ENCODE measurements at regions not wholly inside any gene's neighbourhood (a gene's known extent, or its start where the extent isn't known, plus 50 kb on each side); places are given as distances from the start of the nearest gene placed in this dataset.

GRCh38 chr3:145754605-145755289 is 406.2 kb downstream of the PLOD2 start:
- Histone ChIP-seq H3K9ac (ENCODE audit: control insufficient read depth, extremely low read depth, insufficient read depth, low read length) (no peak overlapping the region), H3K27me3 (ENCODE audit: control insufficient read depth, extremely low read depth, insufficient read depth, low read length) (no peaks in the 10 kb centered on the region), H3K4me2 (ENCODE audit: control insufficient read depth, extremely low read depth, insufficient read depth, low read depth, low read length) (no peak overlapping the region), H3K4me1 (ENCODE audit: control insufficient read depth, extremely low read depth, insufficient read depth, low read length) (no peaks in the 10 kb centered on the region), H3K79me2 (ENCODE audit: control insufficient read depth, insufficient read depth, low read length) (no peaks in the 10 kb centered on the region), H3K9me3 (ENCODE audit: control insufficient read depth, low read depth, low read length) (no peaks in the 10 kb centered on the region), H4K20me1 (ENCODE audit: control insufficient read depth, extremely low read depth, insufficient read depth, low read length) (no peaks in the 10 kb centered on the region), H3K36me3 (ENCODE audit: control insufficient read depth in 2 of 2, extremely low read depth in 1 of 2, insufficient read depth in 2 of 2, low read length in 2 of 2) (no peaks in the 10 kb centered on the region), H2AFZ (ENCODE audit: control insufficient read depth, low read length) (no peak overlapping the region), H3K9me1 (ENCODE audit: control insufficient read depth, extremely low read depth, insufficient read depth, low read length) (no peaks in the 10 kb centered on the region), H3K4me3 (ENCODE audit: control insufficient read depth in 2 of 3, extremely low read depth in 1 of 3, insufficient read depth in 2 of 3, low read depth in 1 of 3, low read length in 3 of 3) (no peak overlapping the region), H3K27ac (ENCODE audit: control insufficient read depth, insufficient read depth, low read length) (no peak overlapping the region)
- no peak for TF ChIP-seq EZH2 (IDR thresholded peaks at IDR 0.05; ENCODE audit: low read length)
- no peak for TF ChIP-seq CTCF (optimal IDR thresholded peaks at IDR 0.05 in 1 of 3, IDR thresholded peaks at IDR 0.05 in 1 of 3, conservative IDR thresholded peaks at IDR 0.05 in 1 of 3; ENCODE audit: extremely low read depth in 1 of 3, insufficient read depth in 2 of 3, low read length in 3 of 3)
- DNase-seq (ENCODE audit: low read depth, low spot score): no peak
- FAIRE-seq: no peak
- dilution Hi-C loops (cut with MboI; ENCODE audit: extremely low pct_ligation_motif_present, low sequenced_read_pairs): no loop called here

- Histone ChIP-seq H3K36me3 (ENCODE audit: control insufficient read depth in 2 of 2, extremely low read depth in 1 of 2, insufficient read depth in 2 of 2, low read length in 2 of 2) (no peaks in the 10 kb centered on the region), H3K4me1 (ENCODE audit: control insufficient read depth, extremely low read depth, insufficient read depth, low read length) (no peaks in the 10 kb centered on the region), H3K4me2 (ENCODE audit: control insufficient read depth, extremely low read depth, insufficient read depth, low read depth, low read length) (no peak overlapping the region), H3K79me2 (ENCODE audit: control insufficient read depth, insufficient read depth, low read length) (no peaks in the 10 kb centered on the region), H3K9ac (ENCODE audit: control insufficient read depth, extremely low read depth, insufficient read depth, low read length) (no peak overlapping the region), H3K9me1 (ENCODE audit: control insufficient read depth, extremely low read depth, insufficient read depth, low read length) (no peaks in the 10 kb centered on the region), H3K4me3 (ENCODE audit: control insufficient read depth in 2 of 3, extremely low read depth in 1 of 3, insufficient read depth in 2 of 3, low read depth in 1 of 3, low read length in 3 of 3) (no peak overlapping the region), H4K20me1 (ENCODE audit: control insufficient read depth, extremely low read depth, insufficient read depth, low read length) (no peaks in the 10 kb centered on the region), H3K27ac (ENCODE audit: control insufficient read depth, insufficient read depth, low read length) (no peak overlapping the region), H3K27me3 (ENCODE audit: control insufficient read depth, extremely low read depth, insufficient read depth, low read length) (no peaks in the 10 kb centered on the region), H3K9me3 (ENCODE audit: control insufficient read depth, low read depth, low read length) (no peaks in the 10 kb centered on the region), H2AFZ (ENCODE audit: control insufficient read depth, low read length) (no peak overlapping the region)
- no peak for FAIRE-seq
- TF ChIP-seq EZH2 (IDR thresholded peaks at IDR 0.05; ENCODE audit: low read length): no peak
- TF ChIP-seq CTCF (optimal IDR thresholded peaks at IDR 0.05 in 1 of 3, IDR thresholded peaks at IDR 0.05 in 1 of 3, conservative IDR thresholded peaks at IDR 0.05 in 1 of 3; ENCODE audit: extremely low read depth in 1 of 3, insufficient read depth in 2 of 3, low read length in 3 of 3): no peak
- dilution Hi-C loops (cut with MboI; ENCODE audit: extremely low pct_ligation_motif_present, low sequenced_read_pairs): no loop called here
- no peak for DNase-seq (ENCODE audit: low read depth, low spot score)
These were observed 400.9 kb downstream of the PLOD2 start for GRCh38 chr3:145760036-145760435.
